ENCODE measurements at regions not wholly inside any gene's neighbourhood (a gene's known extent, or its start where the extent isn't known, plus 50 kb on each side); places are given as distances from the start of the nearest gene placed in this dataset.

GRCh38 chr7:438916-439315, 80.7 kb downstream of the PDGFA start:
- Histone ChIP-seq H3K27ac (replicated peaks; ENCODE audit: low read length) (no peak overlapping the region), H3K4me2 (ENCODE audit: insufficient read depth, low read length, poor library complexity, severe bottlenecking) (no peak overlapping the region), H3K4ac (ENCODE audit: low read length) (peak overlapping the region; percentile 70), H3K9me3 (replicated peaks in 1 of 2; ENCODE audit: control insufficient read depth in 2 of 2, insufficient read depth in 1 of 2, low read depth in 1 of 2, low read length in 2 of 2) (peaks cover 0 to 2% of the 10 kb centered on the region in 2 donors), H3K4me3 (ENCODE audit: low read length in 2 of 2) (no peak overlapping the region), H3K27me3 (ENCODE audit: control insufficient read depth in 3 of 3, insufficient read depth in 3 of 3, low read depth in 1 of 3, low read length in 3 of 3) (peaks cover 0 to 32% (median 0%) of the 10 kb centered on the region in 3 experiments), H4K8ac (ENCODE audit: low read depth, low read length) (no peak overlapping the region), H3K4me1 (ENCODE audit: control insufficient read depth in 2 of 2, insufficient read depth in 1 of 2, low read depth in 1 of 2, low read length in 2 of 2) (peaks cover 10 to 33% of the 10 kb centered on the region in 2 donors), H2BK15ac (ENCODE audit: low read length) (peak overlapping the region; percentile 71), H3K9ac (ENCODE audit: low read depth, low read length, poor library complexity) (no peak overlapping the region), H2AK5ac (ENCODE audit: low read depth, low read length) (peak overlapping the region; percentile 81), H4K91ac (ENCODE audit: low read depth, low read length, poor library complexity) (peak overlapping the region; percentile 50), H3K23ac (ENCODE audit: low read depth, low read length, poor library complexity) (no peak overlapping the region), H3K36me3 (replicated peaks in 1 of 2; ENCODE audit: control insufficient read depth in 2 of 2, insufficient read depth in 2 of 2, low read length in 2 of 2) (no peaks in the 10 kb centered on the region), H2AFZ (ENCODE audit: low read length) (no peak overlapping the region), H2BK12ac (ENCODE audit: low read length) (no peak overlapping the region), H2BK5ac (ENCODE audit: low read length) (peak overlapping the region; percentile 78), H2BK120ac (ENCODE audit: low read depth, low read length) (peak overlapping the region; percentile 61), H3K14ac (ENCODE audit: low read length) (no peak overlapping the region), H3K18ac (ENCODE audit: low read length) (peak overlapping the region; percentile 91), H3K79me1 (ENCODE audit: low read depth, low read length) (peaks cover under 1% of the 10 kb centered on the region)
- DNase-seq (ENCODE audit: low spot score), result no peak
- no CpG with 5 or more reads among the region's 14 CpGs for WGBS, 2 donors (ENCODE audit: extremely low coverage in 2 of 2, insufficient read length in 2 of 2, insufficient replicate concordance in 1 of 2)

GRCh38 chr7:440059-440749, 79.4 kb downstream of the PDGFA start:
- Histone ChIP-seq H3K9me3 (replicated peaks in 1 of 2; ENCODE audit: control insufficient read depth in 2 of 2, insufficient read depth in 1 of 2, low read depth in 1 of 2, low read length in 2 of 2) (peaks cover 0 to 2% of the 10 kb centered on the region in 2 donors), H2BK15ac (ENCODE audit: low read length) (no peak overlapping the region), H3K23ac (ENCODE audit: low read depth, low read length, poor library complexity) (no peak overlapping the region), H3K14ac (ENCODE audit: low read length) (no peak overlapping the region), H2AK5ac (ENCODE audit: low read depth, low read length) (peak overlapping the region; percentile 43), H3K4ac (ENCODE audit: low read length) (no peak overlapping the region), H3K79me1 (ENCODE audit: low read depth, low read length) (peaks cover 2% of the 10 kb centered on the region), H3K4me1 (ENCODE audit: control insufficient read depth in 2 of 2, insufficient read depth in 1 of 2, low read depth in 1 of 2, low read length in 2 of 2) (peaks cover 10 to 27% of the 10 kb centered on the region in 2 donors), H2BK120ac (ENCODE audit: low read depth, low read length) (no peak overlapping the region), H4K91ac (ENCODE audit: low read depth, low read length, poor library complexity) (no peak overlapping the region), H3K36me3 (replicated peaks in 1 of 2; ENCODE audit: control insufficient read depth in 2 of 2, insufficient read depth in 2 of 2, low read length in 2 of 2) (no peaks in the 10 kb centered on the region), H3K4me2 (ENCODE audit: insufficient read depth, low read length, poor library complexity, severe bottlenecking) (no peak overlapping the region), H2BK5ac (ENCODE audit: low read length) (no peak overlapping the region), H3K27me3 (ENCODE audit: control insufficient read depth in 3 of 3, insufficient read depth in 3 of 3, low read depth in 1 of 3, low read length in 3 of 3) (peaks cover 0 to 32% (median 0%) of the 10 kb centered on the region in 3 experiments), H2BK12ac (ENCODE audit: low read length) (no peak overlapping the region), H3K4me3 (ENCODE audit: low read length in 2 of 2) (no peak overlapping the region), H3K9ac (ENCODE audit: low read depth, low read length, poor library complexity) (no peak overlapping the region), H3K18ac (ENCODE audit: low read length) (peak overlapping the region; percentile 20), H3K27ac (replicated peaks; ENCODE audit: low read length) (no peak overlapping the region), H4K8ac (ENCODE audit: low read depth, low read length) (no peak overlapping the region), H2AFZ (ENCODE audit: low read length) (no peak overlapping the region)
- no peak for DNase-seq (ENCODE audit: low spot score)
- WGBS, 2 donors (ENCODE audit: extremely low coverage in 2 of 2, insufficient read length in 2 of 2, insufficient replicate concordance in 1 of 2), result no CpG with 5 or more reads among the region's 10 CpGs

- H4K8ac ChIP-seq (ENCODE audit: low read depth, low read length), result no peak overlapping the region
- peaks cover 4% of the 10 kb centered on the region for H3K79me1 ChIP-seq (ENCODE audit: low read depth, low read length)
- H3K18ac ChIP-seq (ENCODE audit: low read length), result no peak overlapping the region
- no peak overlapping the region for H3K4me2 ChIP-seq (ENCODE audit: insufficient read depth, low read length, poor library complexity, severe bottlenecking)
- H3K23ac ChIP-seq (ENCODE audit: low read depth, low read length, poor library complexity), result no peak overlapping the region
- H2AK5ac ChIP-seq (ENCODE audit: low read depth, low read length), result no peak overlapping the region
- peak overlapping the region; percentile 25 for H2BK15ac ChIP-seq (ENCODE audit: low read length)
- no peak overlapping the region for H3K27ac ChIP-seq (replicated peaks; ENCODE audit: low read length)
- no peak overlapping the region for H2BK5ac ChIP-seq (ENCODE audit: low read length)
- no peak overlapping the region for H3K9ac ChIP-seq (ENCODE audit: low read depth, low read length, poor library complexity)
- no peak overlapping the region for H4K91ac ChIP-seq (ENCODE audit: low read depth, low read length, poor library complexity)
- no peak overlapping the region for H3K4me3 ChIP-seq (ENCODE audit: low read length in 2 of 2)
- H2AFZ ChIP-seq (ENCODE audit: low read length), result no peak overlapping the region
- H2BK120ac ChIP-seq (ENCODE audit: low read depth, low read length), result no peak overlapping the region
- no CpG with 5 or more reads among the region's 14 CpGs for WGBS, 2 donors (ENCODE audit: extremely low coverage in 2 of 2, insufficient read length in 2 of 2, insufficient replicate concordance in 1 of 2)
- no peak overlapping the region for H3K14ac ChIP-seq (ENCODE audit: low read length)
- H3K27me3 ChIP-seq (ENCODE audit: control insufficient read depth in 3 of 3, insufficient read depth in 3 of 3, low read depth in 1 of 3, low read length in 3 of 3), result peaks cover 0 to 20% (median 0%) of the 10 kb centered on the region in 3 experiments
- no peaks in the 10 kb centered on the region for H3K36me3 ChIP-seq (replicated peaks in 1 of 2; ENCODE audit: control insufficient read depth in 2 of 2, insufficient read depth in 2 of 2, low read length in 2 of 2)
- no peak for DNase-seq (ENCODE audit: low spot score)
- H3K4ac ChIP-seq (ENCODE audit: low read length), result no peak overlapping the region
- H2BK12ac ChIP-seq (ENCODE audit: low read length), result no peak overlapping the region
- peaks cover 0 to 2% of the 10 kb centered on the region in 2 donors for H3K9me3 ChIP-seq (replicated peaks in 1 of 2; ENCODE audit: control insufficient read depth in 2 of 2, insufficient read depth in 1 of 2, low read depth in 1 of 2, low read length in 2 of 2)
- peaks cover 10 to 22% of the 10 kb centered on the region in 2 donors for H3K4me1 ChIP-seq (ENCODE audit: control insufficient read depth in 2 of 2, insufficient read depth in 1 of 2, low read depth in 1 of 2, low read length in 2 of 2)
Measured at GRCh38 chr7:441684-442421, 77.8 kb downstream of the PDGFA start.

DNA sequence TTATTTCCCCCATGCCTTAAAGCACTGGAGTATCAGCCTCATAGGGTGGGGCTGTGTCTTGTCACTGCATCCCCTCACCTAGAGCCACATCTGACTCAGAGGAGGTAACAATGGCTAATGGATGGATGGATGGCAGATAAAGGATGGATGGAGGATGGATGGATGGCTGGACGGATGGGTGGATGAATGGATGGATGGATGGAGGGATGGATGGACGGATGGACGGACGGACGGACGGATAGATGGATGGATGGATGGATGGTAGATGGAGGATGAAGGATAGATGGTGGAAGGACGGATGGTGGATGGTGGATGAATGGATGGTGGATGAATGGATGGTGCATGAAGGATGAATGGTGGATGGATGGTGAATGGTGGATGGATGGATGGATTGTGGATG, 77.2 kb downstream of the PDGFA start:
- Histone ChIP-seq H2AFZ (ENCODE audit: low read length) (no peak overlapping the region), H3K9ac (ENCODE audit: low read depth, low read length, poor library complexity) (peak overlapping the region; percentile 30), H2BK5ac (ENCODE audit: low read length) (no peak overlapping the region), H3K4me3 (ENCODE audit: low read length in 2 of 2) (no peak overlapping the region), H4K8ac (ENCODE audit: low read depth, low read length) (no peak overlapping the region), H3K18ac (ENCODE audit: low read length) (no peak overlapping the region), H4K91ac (ENCODE audit: low read depth, low read length, poor library complexity) (no peak overlapping the region), H3K9me3 (replicated peaks in 1 of 2; ENCODE audit: control insufficient read depth in 2 of 2, insufficient read depth in 1 of 2, low read depth in 1 of 2, low read length in 2 of 2) (peaks cover 0 to 2% of the 10 kb centered on the region in 2 donors), H3K27ac (replicated peaks; ENCODE audit: low read length) (no peak overlapping the region), H3K4me1 (ENCODE audit: control insufficient read depth in 2 of 2, insufficient read depth in 1 of 2, low read depth in 1 of 2, low read length in 2 of 2) (peaks cover 4 to 16% of the 10 kb centered on the region in 2 donors), H3K79me1 (ENCODE audit: low read depth, low read length) (peaks cover 4% of the 10 kb centered on the region), H3K36me3 (replicated peaks in 1 of 2; ENCODE audit: control insufficient read depth in 2 of 2, insufficient read depth in 2 of 2, low read length in 2 of 2) (no peaks in the 10 kb centered on the region), H2BK15ac (ENCODE audit: low read length) (no peak overlapping the region), H3K23ac (ENCODE audit: low read depth, low read length, poor library complexity) (peak overlapping the region; percentile 39), H3K4ac (ENCODE audit: low read length) (no peak overlapping the region), H3K4me2 (ENCODE audit: insufficient read depth, low read length, poor library complexity, severe bottlenecking) (no peak overlapping the region), H2BK120ac (ENCODE audit: low read depth, low read length) (no peak overlapping the region), H2BK12ac (ENCODE audit: low read length) (no peak overlapping the region), H2AK5ac (ENCODE audit: low read depth, low read length) (no peak overlapping the region), H3K27me3 (ENCODE audit: control insufficient read depth in 3 of 3, insufficient read depth in 3 of 3, low read depth in 1 of 3, low read length in 3 of 3) (peaks cover 0 to 15% (median 0%) of the 10 kb centered on the region in 3 experiments), H3K14ac (ENCODE audit: low read length) (no peak overlapping the region)
- no peak for DNase-seq (ENCODE audit: low spot score)
- 100% methylated on average over 3 to 7 of the region's 7 CpGs for WGBS, 2 donors (ENCODE audit: extremely low coverage in 2 of 2, insufficient read length in 2 of 2, insufficient replicate concordance in 1 of 2)

Data from neuronal stem cell (in vitro differentiated cells).